GM19395 (cell line): ENCODE measurements at regions not wholly inside any gene's neighbourhood (a gene's known extent, or its start where the extent isn't known, plus 50 kb on each side); places are given as distances from the start of the nearest gene placed in this dataset.
"Not testable (repeated sequence)": the region's sequence is repeated elsewhere in the genome, so short reads cannot be mapped to it uniquely, and the experiment has no call there.

Experiments
- ATAC-seq: cut with Tn5 transposase; IDR thresholded peaks from one replicate; pipeline ENCODE4 v1.9.1; 2021; ENCODE audit warnings: mild to moderate bottlenecking, moderate library complexity; ENCODE audit not compliant: unreplicated experiment

GRCh38 chr2:192412866-192413265 lies 218.1 kb upstream of the TMEFF2 start:
- not testable (repeated sequence) for ATAC-seq

- ATAC-seq = no peak
Measured at GRCh38 chr2:192412394-192412793, 217.7 kb upstream of the TMEFF2 start.

- ATAC-seq = no peak
Measured at GRCh38 chr2:192411755-192412154, 217.0 kb upstream of the TMEFF2 start.

- ATAC-seq = no peak
Measured at GRCh38 chr2:192410319-192410718, 215.6 kb upstream of the TMEFF2 start.

- ATAC-seq = no peak
Measured at GRCh38 chr2:192407692-192408091, 213.0 kb upstream of the TMEFF2 start.

GRCh38 chr2:192398236-192398635 lies 203.5 kb upstream of the TMEFF2 start:
- ATAC-seq = no peak

- ATAC-seq = no peak
Measured at GRCh38 chr2:192394605-192395004, 199.9 kb upstream of the TMEFF2 start.

- no peak for ATAC-seq
Measured at GRCh38 chr2:192391041-192391440, 196.3 kb upstream of the TMEFF2 start.

GRCh38 chr2:192390401-192390800 lies 195.7 kb upstream of the TMEFF2 start:
- no peak for ATAC-seq

GRCh38 chr2:192384191-192384590 lies 189.5 kb upstream of the TMEFF2 start:
- not testable (repeated sequence) for ATAC-seq

GRCh38 chr2:192381082-192381481 lies 186.3 kb upstream of the TMEFF2 start:
- ATAC-seq = no peak

GRCh38 chr2:192379736-192380135 lies 185.0 kb upstream of the TMEFF2 start:
- ATAC-seq = no peak

- no peak for ATAC-seq
Measured at GRCh38 chr2:192377173-192377572, 182.4 kb upstream of the TMEFF2 start.

GRCh38 chr2:192373754-192374153 lies 179.0 kb upstream of the TMEFF2 start:
- ATAC-seq = no peak

GRCh38 chr2:192373221-192373620 lies 178.5 kb upstream of the TMEFF2 start:
- ATAC-seq = no peak

GRCh38 chr2:192369969-192370368 lies 175.2 kb upstream of the TMEFF2 start:
- ATAC-seq = no peak

- no peak for ATAC-seq
Measured at GRCh38 chr2:192357217-192357616, 162.5 kb upstream of the TMEFF2 start.

GRCh38 chr2:192354512-192355244 lies 159.9 kb upstream of the TMEFF2 start:
- no peak for ATAC-seq

GRCh38 chr2:192347542-192347941 lies 152.8 kb upstream of the TMEFF2 start:
- ATAC-seq = no peak

GRCh38 chr2:192345287-192345686 lies 150.6 kb upstream of the TMEFF2 start:
- ATAC-seq = no peak

- ATAC-seq = no peak
Measured at GRCh38 chr2:192333642-192334041, 138.9 kb upstream of the TMEFF2 start.

- no peak for ATAC-seq
Measured at GRCh38 chr2:192328297-192328696, 133.6 kb upstream of the TMEFF2 start.

- ATAC-seq = no peak
Measured at GRCh38 chr2:192327576-192327975, 132.8 kb upstream of the TMEFF2 start.
